Left lung (tissue), 4 donors: ENCODE measurements at regions not wholly inside any gene's neighbourhood (a gene's known extent, or its start where the extent isn't known, plus 50 kb on each side); places are given as distances from the start of the nearest gene placed in this dataset.

Experiments used
- ATAC-seq: fragments of 200-7000 bp; cut with Tn5 transposase; one replicate; pipeline ENCODE4 v1.9.1; 2020; ENCODE audit warnings: moderate library complexity
- DNase-seq, 4 donors: peaks; one replicate each; pipeline ENCODE4 v3.0.0-alpha.2; 2013 to 2020
- H3K27ac ChIP-seq, 2 donors: fragments of 200-600 bp; sonication (generic) in 1 of 2; one replicate each; pipeline versions ENCODE4 v1.5.0 to v1.8.0; 2020 to 2021
- H3K27me3 ChIP-seq, 2 donors: fragments of 200-600 bp; sonication (generic) in 1 of 2; one replicate each; pipeline versions ENCODE4 v1.5.0 to v1.8.0; 2020 to 2021
- H3K36me3 ChIP-seq, 2 donors: fragments of 200-600 bp; sonication (generic) in 1 of 2; one replicate each; pipeline versions ENCODE4 v1.5.0 to v1.8.0; 2020 to 2021
- H3K4me1 ChIP-seq, 2 donors: fragments of 200-600 bp; one replicate each; pipeline ENCODE4 v1.8.0; 2021
- H3K4me3 ChIP-seq, 2 donors: fragments of 200-600 bp; sonication (generic) in 1 of 2; one replicate each; pipeline versions ENCODE4 v1.5.0 to v1.8.0; 2020 to 2021; ENCODE audit warnings: mild to moderate bottlenecking in 1 of 2
- H3K9me3 ChIP-seq, 2 donors: fragments of 200-600 bp; sonication (generic) in 1 of 2; one replicate each; pipeline versions ENCODE4 v1.5.0 to v1.8.0; 2020 to 2021
- CTCF ChIP-seq, 2 donors: fragments of 200-600 bp; sonication (generic) in 1 of 2; IDR thresholded peaks; one replicate each; pipeline versions ENCODE4 v1.5.0 to v1.8.0; 2021; ENCODE audit warnings: antibody characterized with exemption in 2 of 2
- intact Hi-C, 2 donors: fragments of 100-400 bp; cut with DNase I; formaldehyde crosslinking; loops; one replicate each; pipeline versions ENCODE4 v1.11.2 to v1.14.2; 2022
- donor health status: DM: no; HTN: yes; CAD: no.
- donor health status: DM: no; HTN: no; CAD: no.

DNA sequence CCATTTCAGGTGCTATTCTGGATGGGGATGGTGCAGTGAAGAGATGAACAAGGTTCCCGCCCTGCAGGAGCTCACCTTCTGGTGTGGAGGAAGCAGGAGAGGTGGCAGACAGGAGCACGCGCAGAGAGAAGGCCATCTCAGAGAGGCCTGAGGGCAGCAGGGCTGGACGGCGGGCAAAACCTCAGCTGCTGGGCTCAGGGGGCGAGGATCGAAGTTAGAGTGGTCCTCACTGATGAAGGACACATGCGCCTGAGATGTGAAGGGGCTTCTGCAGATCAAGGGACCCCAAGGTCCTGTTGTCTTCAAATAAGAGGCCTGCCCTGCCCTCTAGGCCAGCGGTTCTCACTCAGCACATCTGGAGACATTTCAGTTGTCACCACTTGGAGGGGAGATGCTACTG, 198.4 kb upstream of the PMEPA1 start:
- no peak overlapping the region for H3K27ac ChIP-seq
- no peak for TF ChIP-seq CTCF (IDR thresholded peaks at IDR 0.05)

DNA sequence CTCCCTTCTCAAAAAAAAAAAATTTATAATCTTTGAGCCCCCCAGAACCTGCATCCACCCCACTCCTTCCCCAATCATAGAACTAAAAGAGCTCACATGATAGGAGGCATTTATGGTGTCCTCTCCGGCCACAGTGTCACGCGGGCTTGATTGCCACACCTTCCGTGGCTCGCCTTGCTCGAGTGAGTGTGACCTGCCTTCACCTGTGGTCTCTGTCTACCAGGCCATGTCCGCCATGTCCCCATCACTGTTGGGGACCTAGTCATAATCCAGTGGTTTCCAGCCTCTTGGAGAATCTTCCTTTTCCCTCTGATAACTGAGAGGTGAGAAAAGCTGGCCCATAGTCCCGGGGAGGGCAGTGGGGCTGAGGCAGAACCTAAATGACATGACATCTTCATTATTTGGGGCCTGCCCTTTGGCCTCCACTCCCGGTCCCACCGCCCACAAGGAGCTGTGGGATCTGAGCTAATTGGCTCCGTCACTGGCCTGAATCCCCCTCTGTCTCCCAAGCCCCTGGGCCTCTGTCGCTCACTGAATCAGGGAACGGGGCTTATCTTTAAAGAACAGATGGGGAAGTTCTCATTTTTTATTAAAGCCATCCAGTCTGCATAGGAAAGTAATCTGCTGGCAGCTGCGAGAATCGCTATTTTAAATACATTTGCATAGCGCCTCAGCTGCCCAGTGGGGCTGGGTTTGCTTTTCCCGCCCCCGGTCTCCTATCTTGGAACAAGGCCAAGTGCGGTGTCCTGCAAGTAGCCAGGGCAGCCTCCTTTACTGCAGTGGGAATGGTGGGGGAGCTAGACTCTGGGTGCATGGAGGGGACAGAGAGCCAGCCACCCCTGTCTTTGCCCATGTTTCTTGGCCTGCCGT, 197.6 kb upstream of the PMEPA1 start:
- Histone ChIP-seq H3K27ac (no peak overlapping the region), H3K4me3 (no peak overlapping the region), H3K4me1 (no peaks in the 10 kb centered on the region), H3K36me3 (no peaks in the 10 kb centered on the region), H3K27me3 (peaks cover 0 to 16% of the 10 kb centered on the region in 2 donors), H3K9me3 (no peaks in the 10 kb centered on the region)
- DNase-seq (peak in 1 of 4 donors; percentile 26), ATAC-seq (no peak)
- TF ChIP-seq CTCF (IDR thresholded peaks at IDR 0.05), result no peak
- intact Hi-C loops, result no loop called here

More for the DNA sequence above, 198.4 kb upstream of the PMEPA1 start:
- no peaks in the 10 kb centered on the region for H3K9me3 ChIP-seq
- DNase-seq, result no peak
- peaks cover 0 to 16% of the 10 kb centered on the region in 2 donors for H3K27me3 ChIP-seq
- intact Hi-C loops, result no loop called here
- no peaks in the 10 kb centered on the region for H3K4me1 ChIP-seq
- no peak for ATAC-seq
- H3K36me3 ChIP-seq, result no peaks in the 10 kb centered on the region
- H3K4me3 ChIP-seq, result no peak overlapping the region

- DNase-seq, result no peak
- Histone ChIP-seq H3K9me3 (no peaks in the 10 kb centered on the region), H3K27me3 (peaks cover 0 to 16% of the 10 kb centered on the region in 2 donors), H3K36me3 (no peaks in the 10 kb centered on the region), H3K4me3 (no peak overlapping the region), H3K4me1 (no peaks in the 10 kb centered on the region), H3K27ac (no peak overlapping the region)
- no peak for TF ChIP-seq CTCF (IDR thresholded peaks at IDR 0.05)
- ATAC-seq, result no peak
- intact Hi-C loops, result no loop called here
Measured at GRCh38 chr20:57905448-57905847, 195.6 kb upstream of the PMEPA1 start.

DNA sequence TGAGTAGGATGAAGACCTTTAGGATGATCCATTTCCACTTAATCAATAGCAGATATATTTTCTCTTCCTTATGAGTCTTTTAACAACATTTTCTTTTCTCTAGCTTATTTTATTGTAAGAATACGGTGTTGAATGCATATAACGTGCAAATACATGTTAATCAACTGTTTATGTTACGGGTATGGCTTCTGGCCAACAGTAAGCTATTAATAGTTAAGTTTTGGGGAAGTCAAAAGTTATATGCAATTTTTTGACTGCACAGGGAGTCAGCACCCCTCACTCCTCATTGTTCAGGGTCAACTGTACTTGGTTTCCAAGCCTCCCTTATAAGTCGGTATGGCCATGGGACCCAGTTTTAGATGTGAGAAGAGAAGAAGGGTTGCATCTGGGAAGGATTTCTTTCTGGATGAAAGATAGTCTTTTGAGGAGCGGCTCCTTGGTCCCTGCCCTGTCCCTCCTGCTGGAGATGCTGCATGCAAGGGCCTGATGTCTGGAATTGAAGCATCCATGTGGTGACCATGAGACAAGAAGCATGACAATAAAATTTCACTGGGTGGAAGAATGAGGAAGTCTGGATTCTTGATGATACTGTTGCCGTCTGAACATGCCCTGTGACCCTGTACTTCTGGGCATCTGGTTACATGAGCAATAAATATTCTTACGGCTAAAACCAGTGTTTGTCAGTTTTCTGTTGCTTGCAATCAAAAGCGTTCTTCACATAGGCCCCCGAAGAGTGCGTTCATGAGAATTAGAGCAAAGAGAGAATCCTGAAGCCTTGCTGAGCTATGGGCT, 194.7 kb upstream of the PMEPA1 start:
- H3K9me3 ChIP-seq, result no peaks in the 10 kb centered on the region
- H3K4me3 ChIP-seq, result no peak overlapping the region
- DNase-seq, result no peak
- H3K36me3 ChIP-seq, result no peaks in the 10 kb centered on the region
- no peak for ATAC-seq
- no peak overlapping the region for H3K27ac ChIP-seq
- H3K4me1 ChIP-seq, result no peaks in the 10 kb centered on the region
- intact Hi-C loops, result no loop called here
- TF ChIP-seq CTCF (IDR thresholded peaks at IDR 0.05), result no peak
- H3K27me3 ChIP-seq, result peaks cover 0 to 16% of the 10 kb centered on the region in 2 donors

DNA sequence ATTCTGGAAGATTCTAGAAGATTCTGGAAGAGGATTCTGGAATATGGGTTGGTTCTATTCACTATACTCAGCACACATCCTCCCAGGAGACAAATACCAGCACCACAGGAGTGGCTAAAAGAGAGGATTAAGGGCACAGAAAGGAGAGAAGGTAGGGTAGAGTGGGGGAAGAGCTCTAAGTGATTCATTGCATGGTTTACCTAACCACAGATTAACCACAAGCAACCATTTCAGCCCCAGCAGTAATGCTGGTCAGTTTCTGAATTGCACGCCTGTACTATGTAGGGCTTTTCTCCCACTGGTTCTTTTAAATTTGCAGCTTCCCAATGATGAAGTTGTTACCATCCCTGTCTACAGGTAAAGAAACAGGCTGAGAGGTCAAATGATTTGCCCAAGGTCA, 192.7 kb upstream of the PMEPA1 start:
- Histone ChIP-seq H3K4me3 (no peak overlapping the region), H3K36me3 (no peaks in the 10 kb centered on the region), H3K9me3 (no peaks in the 10 kb centered on the region), H3K27me3 (peaks cover 0 to 13% of the 10 kb centered on the region in 2 donors), H3K27ac (no peak overlapping the region), H3K4me1 (no peaks in the 10 kb centered on the region)
- intact Hi-C loops, result no loop called here
- TF ChIP-seq CTCF (IDR thresholded peaks at IDR 0.05), result no peak
- DNase-seq, result no peak
- ATAC-seq, result peak; percentile 39
